ENCODE measurements at regions not wholly inside any gene's neighbourhood (a gene's known extent, or its start where the extent isn't known, plus 50 kb on each side); places are given as distances from the start of the nearest gene placed in this dataset.

GRCh38 chr12:114749065-114749464 lies 65.1 kb upstream of the TBX3 start:
- ChIA-PET CTCF (ENCODE audit: low intra/inter-chr PET ratio) (no interaction called here), POLR2A (no interaction called here)
- Histone ChIP-seq H4K20me1 (replicated peaks; ENCODE audit: control insufficient read depth, insufficient read depth, low read length) (no peaks in the 10 kb centered on the region; the same call in 1 of the 2 replicates), H2AFZ (ENCODE audit: low read depth, low read length) (no peak overlapping the region), H3K9ac (ENCODE audit: insufficient read depth in 1 of 2, low read depth in 2 of 2, low read length in 2 of 2) (no peak overlapping the region), H3K4me1 (replicated peaks in 1 of 2; ENCODE audit: control insufficient read depth in 2 of 2, insufficient read depth in 2 of 2, low read length in 2 of 2) (no peaks in the 10 kb centered on the region; a peak in 1 of 5 replicates), H3K36me3 (ENCODE audit: control insufficient read depth, insufficient read depth, low read length) (no peaks in the 10 kb centered on the region), H3K4me2 (ENCODE audit: insufficient read depth, low read length) (no peak overlapping the region), H3K9me1 (ENCODE audit: control insufficient read depth, insufficient read depth, low read length) (no peaks in the 10 kb centered on the region), H3K27me3 (ENCODE audit: control insufficient read depth in 2 of 2, insufficient read depth in 2 of 2, low read length in 2 of 2) (peaks cover 5 to 29% of the 10 kb centered on the region in 2 experiments; a peak in 4 of 5 replicates), H3K79me2 (ENCODE audit: control insufficient read depth, insufficient read depth, low read length) (no peaks in the 10 kb centered on the region), H3K9me3 (replicated peaks; ENCODE audit: control insufficient read depth, insufficient read depth, low read depth, low read length) (no peaks in the 10 kb centered on the region), H3K4me3 (no peak overlapping the region), H3K27ac (ENCODE audit: extremely low read depth, low read depth, low read length) (no peak overlapping the region)
- ATAC-seq (no peak), DNase-seq (ENCODE audit: extremely low read depth in 1 of 4, low spot score in 3 of 4) (no peak), FAIRE-seq (no peak)
- intact Hi-C loops (cut with micrococcal nuclease) (no loop called here), in situ Hi-C loops (cut with MboI) (no loop called here)
- WGBS (ENCODE audit: insufficient coverage, low coverage, missing lambda C conversion rate): 0% methylated on average over 3 of the region's 3 CpGs
- no peak for TF ChIP-seq SIX5 (IDR thresholded peaks at IDR 0.05; ENCODE audit: borderline replicate concordance in 1 of 2, insufficient read depth in 1 of 2, low read depth in 1 of 2, low read length in 2 of 2)
- no peak for TF ChIP-seq MAFK (IDR thresholded peaks at IDR 0.05; ENCODE audit: low read length)
- no peak for TF ChIP-seq NCOA2 (IDR thresholded peaks at IDR 0.05; ENCODE audit: partially characterized antibody in 2 of 2)
- no peak for TF ChIP-seq ZNF561 (CRISPR knock-in tag; conservative IDR thresholded peaks at IDR 0.05)
- no peak for TF ChIP-seq CREBBP (IDR thresholded peaks at IDR 0.05; ENCODE audit: low read depth, low read length)
- no peak for TF ChIP-seq TBL1XR1 (IDR thresholded peaks at IDR 0.05; ENCODE audit: low read length in 2 of 2)
- no peak for TF ChIP-seq TCF7L2 (IDR thresholded peaks at IDR 0.05; ENCODE audit: low read depth, low read length)
- no peak for TF ChIP-seq RBM15 (IDR thresholded peaks at IDR 0.05; ENCODE audit: insufficient read depth, low read length)
- TF ChIP-seq JUND (IDR thresholded peaks at IDR 0.05; ENCODE audit: borderline replicate concordance, low read depth, low read length): no peak
- TF ChIP-seq JUND (tag; IDR thresholded peaks at IDR 0.05; ENCODE audit: borderline replicate concordance, low read depth, low read length): no peak
- no peak for TF ChIP-seq BACH1 (tag; IDR thresholded peaks at IDR 0.05)
- no peak for TF ChIP-seq STAT5A (IDR thresholded peaks at IDR 0.05; ENCODE audit: borderline replicate concordance, low read length)
- no peak for TF ChIP-seq NFIC (IDR thresholded peaks at IDR 0.05)
- BruUV-seq (replicated peaks): no TSS peak

All from K562 (cell line).